Stomach (tissue), 8 donors: ENCODE measurements at regions not wholly inside any gene's neighbourhood (a gene's known extent, or its start where the extent isn't known, plus 50 kb on each side); places are given as distances from the start of the nearest gene placed in this dataset.

Experiments used
- DNase-seq, 2 donors: peaks; one replicate each; pipeline versions ENCODE4 v3.0.0 to v3.0.0-alpha.2; 2013 to 2019
- H3K27ac ChIP-seq, 5 donors: fragments of 200-600 bp in 4 of 5; sonication (generic) in 4 of 5; one replicate each; pipeline ENCODE4 v1.5.1; 2013 to 2019; ENCODE audit warnings: mild to moderate bottlenecking in 1 of 5, moderate library complexity in 1 of 5
- H3K27me3 ChIP-seq, 3 donors: fragments of 200-600 bp; sonication (generic); one replicate each; pipeline ENCODE4 v1.5.1; 2017 to 2019; ENCODE audit warnings: mixed run types in 1 of 3
- H3K36me3 ChIP-seq, 4 donors: fragments of 200-600 bp; sonication (generic); 1 replicate in 3 of 4; 2 replicates in 1 of 4; pipeline ENCODE4 v1.5.1; 2016 to 2019
- H3K4me1 ChIP-seq, 4 donors: fragments of 200-600 bp; sonication (generic); one replicate each; pipeline ENCODE4 v1.5.1; 2016 to 2019
- H3K4me3 ChIP-seq, 4 donors: fragments of 200-600 bp; sonication (generic) in 3 of 4; one replicate each; pipeline ENCODE4 v1.5.1; 2016 to 2019; ENCODE audit warnings: mild to moderate bottlenecking in 1 of 4
- H3K9me3 ChIP-seq, 4 donors: fragments of 200-600 bp; sonication (generic); one replicate each; pipeline ENCODE4 v1.5.1; 2016 to 2019
- EP300 ChIP-seq: sonication (generic); formaldehyde crosslinking; IDR thresholded peaks from one replicate; pipeline ENCODE4 v1.6.1; 2017; ENCODE audit warnings: antibody characterized with exemption
- POLR2A ChIP-seq, 4 donors: fragments of 450-650 bp; IDR thresholded peaks; one replicate each; pipeline ENCODE4 v1.6.1; 2016; ENCODE audit warnings: antibody characterized with exemption in 4 of 4, control low read depth in 2 of 4, mild to moderate bottlenecking in 1 of 4, moderate library complexity in 1 of 4
- POLR2AphosphoS5 ChIP-seq, 3 donors: sonication (generic); formaldehyde crosslinking; IDR thresholded peaks; one replicate each; pipeline ENCODE4 v1.6.1; 2016; ENCODE audit warnings: antibody characterized with exemption in 3 of 3
- WGBS, 5 donors: extraction: QIAGEN DNeasy Blood & Tissue Kit in 3 of 5; methylation state at CpG; one replicate each; pipeline versions ENCODE4 v1.1.5 to v1.1.7; 2013 to 2018; 5-methylcytosine and 5-hydroxymethylcytosine counted together
- intact Hi-C: fragments of 100-400 bp; cut with DNase I; formaldehyde crosslinking; loops from one replicate; pipeline ENCODE4 v1.15.1; 2023; ENCODE audit warnings: low total_unique reads
- TF ChIP-seq, protein P1 (sequence below), 7 experiments: fragments of 450-650 bp in 4 of 7; fragments of 200-600 bp in 3 of 7; sonication (generic) in 3 of 7; IDR thresholded peaks; one replicate each; pipeline ENCODE4 v1.5.1; 2016 to 2019; ENCODE audit warnings: antibody characterized with exemption in 7 of 7, control low read depth in 2 of 7, mild to moderate bottlenecking in 1 of 7
- donor health status: healthy with polysubstance abuse.
- donor health status: Bipolar disorder and iron deficiency.
- donor health status: healthy.

DNA sequence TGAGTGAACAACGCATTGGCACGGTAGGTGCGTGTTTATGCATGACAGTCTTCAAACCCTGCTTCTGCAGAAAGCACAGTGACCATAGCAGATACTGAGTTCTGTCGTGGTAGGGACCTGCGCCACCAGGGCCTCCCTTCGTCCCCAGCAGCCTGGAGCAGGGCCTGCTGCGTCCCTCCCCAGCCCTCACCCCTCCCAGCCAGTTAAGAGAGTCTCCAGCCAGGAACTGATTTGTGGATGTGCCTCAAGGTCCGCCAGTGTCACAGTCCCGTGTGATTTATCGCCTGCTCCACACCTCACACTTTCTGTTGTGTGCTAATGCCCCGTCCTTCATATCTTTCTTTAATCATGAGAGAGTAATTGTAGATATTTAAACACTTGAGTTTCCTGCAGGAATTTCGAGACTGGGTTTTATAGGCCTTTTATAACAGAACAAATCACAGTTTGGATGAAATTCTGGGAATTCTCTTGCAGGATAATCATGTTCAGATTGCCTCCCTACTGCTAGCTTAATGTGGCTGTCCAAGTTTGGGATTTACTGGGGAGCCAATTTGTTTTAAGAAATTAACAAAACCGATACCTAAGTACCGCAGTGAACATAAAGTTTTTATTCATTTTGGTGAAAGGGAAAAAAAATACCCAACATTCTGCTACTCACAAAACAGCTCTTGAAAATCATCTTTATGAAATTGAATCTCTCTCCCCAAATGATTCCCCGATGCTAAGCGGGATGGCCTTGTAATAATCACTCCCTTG, 438.6 kb downstream of the TSHZ3 start:
- H3K27me3 ChIP-seq, result peaks cover 0 to 15% (median 0%) of the 10 kb centered on the region in 3 donors
- WGBS, 5 donors, result 72 to 80% (median 76%) methylated on average over 16 of the region's 16 CpGs
- no peaks in the 10 kb centered on the region for H3K9me3 ChIP-seq
- H3K4me3 ChIP-seq, result no peak overlapping the region
- intact Hi-C loops, result no loop called here
- TF ChIP-seq, protein P1, sequence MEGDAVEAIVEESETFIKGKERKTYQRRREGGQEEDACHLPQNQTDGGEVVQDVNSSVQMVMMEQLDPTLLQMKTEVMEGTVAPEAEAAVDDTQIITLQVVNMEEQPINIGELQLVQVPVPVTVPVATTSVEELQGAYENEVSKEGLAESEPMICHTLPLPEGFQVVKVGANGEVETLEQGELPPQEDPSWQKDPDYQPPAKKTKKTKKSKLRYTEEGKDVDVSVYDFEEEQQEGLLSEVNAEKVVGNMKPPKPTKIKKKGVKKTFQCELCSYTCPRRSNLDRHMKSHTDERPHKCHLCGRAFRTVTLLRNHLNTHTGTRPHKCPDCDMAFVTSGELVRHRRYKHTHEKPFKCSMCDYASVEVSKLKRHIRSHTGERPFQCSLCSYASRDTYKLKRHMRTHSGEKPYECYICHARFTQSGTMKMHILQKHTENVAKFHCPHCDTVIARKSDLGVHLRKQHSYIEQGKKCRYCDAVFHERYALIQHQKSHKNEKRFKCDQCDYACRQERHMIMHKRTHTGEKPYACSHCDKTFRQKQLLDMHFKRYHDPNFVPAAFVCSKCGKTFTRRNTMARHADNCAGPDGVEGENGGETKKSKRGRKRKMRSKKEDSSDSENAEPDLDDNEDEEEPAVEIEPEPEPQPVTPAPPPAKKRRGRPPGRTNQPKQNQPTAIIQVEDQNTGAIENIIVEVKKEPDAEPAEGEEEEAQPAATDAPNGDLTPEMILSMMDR (IDR thresholded peaks at IDR 0.05), result no peak
- TF ChIP-seq EP300, result no peak
- no peak for TF ChIP-seq POLR2AphosphoS5 (IDR thresholded peaks at IDR 0.05)
- TF ChIP-seq POLR2A (IDR thresholded peaks at IDR 0.05), result no peak
- H3K27ac ChIP-seq, result no peak overlapping the region
- H3K36me3 ChIP-seq, result no peaks in the 10 kb centered on the region
- DNase-seq, result no peak
- no peaks in the 10 kb centered on the region for H3K4me1 ChIP-seq

DNA sequence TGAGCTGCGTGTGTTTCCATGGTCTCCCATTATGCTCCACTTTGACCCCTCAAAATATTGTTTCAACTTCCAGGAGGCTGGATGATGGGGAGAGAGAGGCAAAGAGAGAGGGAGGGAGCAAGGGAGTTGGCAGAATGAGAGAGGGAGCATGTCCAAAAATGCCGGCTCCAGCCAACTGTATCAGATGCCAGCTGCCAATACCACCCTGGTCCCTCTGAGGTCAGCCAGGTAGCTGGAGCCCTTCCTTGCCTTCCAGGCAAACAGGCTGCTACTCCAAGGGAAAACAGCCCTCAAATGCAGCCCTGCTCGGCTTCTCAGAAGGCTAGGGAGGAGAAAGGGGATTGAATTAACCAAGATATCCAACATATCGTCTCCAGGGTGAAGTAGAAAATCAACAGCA, 440.0 kb downstream of the TSHZ3 start:
- DNase-seq, result no peak
- H3K36me3 ChIP-seq, result no peaks in the 10 kb centered on the region
- no peak overlapping the region for H3K4me3 ChIP-seq
- peaks cover 0 to 22% (median 0%) of the 10 kb centered on the region in 3 donors for H3K27me3 ChIP-seq
- no peaks in the 10 kb centered on the region for H3K9me3 ChIP-seq
- intact Hi-C loops, result no loop called here
- no peak overlapping the region for H3K27ac ChIP-seq
- H3K4me1 ChIP-seq, result no peaks in the 10 kb centered on the region
- no peak for TF ChIP-seq POLR2A (IDR thresholded peaks at IDR 0.05)
- TF ChIP-seq, protein P1 (IDR thresholded peaks at IDR 0.05), result no peak
- TF ChIP-seq EP300, result no peak
- TF ChIP-seq POLR2AphosphoS5 (IDR thresholded peaks at IDR 0.05), result no peak
- WGBS, 5 donors, result 64 to 83% (median 72%) methylated on average over 3 to 4 of the region's 4 CpGs

DNA sequence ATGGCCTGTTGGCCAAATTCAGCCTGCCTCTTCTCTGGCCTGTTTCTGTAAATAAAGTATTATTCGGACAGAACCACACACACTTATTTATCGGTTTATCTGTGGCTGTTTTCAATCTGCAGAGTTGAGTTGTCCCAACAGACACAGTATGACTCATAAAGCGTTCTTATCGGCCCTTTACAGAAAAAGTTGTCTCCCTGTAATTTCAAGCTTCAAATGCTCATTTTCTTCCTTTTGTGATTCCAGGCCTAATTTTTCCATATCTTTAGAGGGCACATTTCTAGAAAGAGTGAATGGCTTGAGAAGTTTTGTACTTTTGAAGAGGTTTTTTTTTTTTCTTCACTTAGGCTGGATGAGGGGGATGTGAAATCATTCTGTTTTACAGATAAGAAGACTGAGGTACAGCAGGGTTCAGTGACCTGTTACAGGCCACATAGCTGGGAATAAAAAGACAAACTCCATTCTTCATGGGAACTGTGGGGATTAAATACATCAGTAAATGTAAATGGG, 440.9 kb downstream of the TSHZ3 start:
- 66 to 75% (median 66%) methylated on average over 4 of the region's 4 CpGs for WGBS, 5 donors
- no peak for DNase-seq

DNA sequence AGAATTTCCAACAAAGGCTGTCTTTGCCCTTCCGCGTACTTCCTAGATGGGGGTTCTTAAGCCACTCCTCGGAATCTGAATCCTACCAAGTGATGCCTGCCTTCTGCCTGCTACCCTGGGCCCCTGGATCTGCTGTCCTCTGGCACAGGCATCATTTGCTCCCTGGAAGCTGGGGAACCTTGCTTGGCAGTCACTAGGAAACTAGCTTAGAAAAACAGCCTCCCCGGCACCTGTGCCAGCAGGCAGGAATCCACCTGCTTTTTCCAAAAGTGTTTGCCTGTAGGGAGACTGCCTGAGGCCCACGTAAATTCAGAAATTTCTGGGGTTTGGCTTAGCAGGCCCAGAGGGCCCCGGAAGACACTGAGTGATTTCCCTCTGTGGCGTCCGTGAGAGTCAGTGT, 442.4 kb downstream of the TSHZ3 start:
- Histone ChIP-seq H3K27me3 (peaks cover 0 to 13% (median 0%) of the 10 kb centered on the region in 3 donors), H3K36me3 (no peaks in the 10 kb centered on the region), H3K27ac (no peak overlapping the region), H3K4me1 (no peaks in the 10 kb centered on the region), H3K4me3 (no peak overlapping the region), H3K9me3 (no peaks in the 10 kb centered on the region)
- 88 to 96% (median 91%) methylated on average over 8 of the region's 8 CpGs for WGBS, 5 donors
- no peak for DNase-seq
- intact Hi-C loops, result no loop called here
- TF ChIP-seq, protein P1 (IDR thresholded peaks at IDR 0.05), result no peak
- TF ChIP-seq POLR2A (IDR thresholded peaks at IDR 0.05) (no peak), EP300 (no peak), POLR2AphosphoS5 (IDR thresholded peaks at IDR 0.05) (no peak)

More for the DNA sequence above, 440.9 kb downstream of the TSHZ3 start:
- Histone ChIP-seq H3K9me3 (no peaks in the 10 kb centered on the region), H3K27ac (no peak overlapping the region), H3K4me1 (no peaks in the 10 kb centered on the region), H3K4me3 (no peak overlapping the region), H3K36me3 (no peaks in the 10 kb centered on the region), H3K27me3 (peaks cover 0 to 18% (median 0%) of the 10 kb centered on the region in 3 donors)
- TF ChIP-seq POLR2A (IDR thresholded peaks at IDR 0.05), result no peak
- no peak for TF ChIP-seq EP300
- TF ChIP-seq, protein P1 (IDR thresholded peaks at IDR 0.05), result no peak
- TF ChIP-seq POLR2AphosphoS5 (IDR thresholded peaks at IDR 0.05), result no peak
- intact Hi-C loops, result no loop called here
